ENCODE measurements at regions not wholly inside any gene's neighbourhood (a gene's known extent, or its start where the extent isn't known, plus 50 kb on each side); places are given as distances from the start of the nearest gene placed in this dataset.

- Histone ChIP-seq H3K4ac (ENCODE audit: low read depth, low read length) (no peak overlapping the region), H3K4me2 (ENCODE audit: insufficient read depth, insufficient read length, low read length) (no peak overlapping the region), H2AK5ac (ENCODE audit: insufficient read length, low read length) (no peak overlapping the region), H3K23ac (ENCODE audit: insufficient read length, low read depth, low read length) (no peak overlapping the region), H3K14ac (ENCODE audit: insufficient read depth, low read length) (no peak overlapping the region), H3K9ac (ENCODE audit: extremely low read depth, insufficient read length, low read length) (no peak overlapping the region), H3K23me2 (ENCODE audit: insufficient read length, low read depth, low read length, poor library complexity, severe bottlenecking) (no peaks in the 10 kb centered on the region), H2BK20ac (ENCODE audit: low read depth, low read length, poor library complexity, severe bottlenecking) (no peak overlapping the region), H3K27me3 (ENCODE audit: insufficient read depth, low read length) (no peaks in the 10 kb centered on the region; the same call in 1 of the 2 replicates), H2AFZ (ENCODE audit: low read length) (no peak overlapping the region), H3K79me2 (ENCODE audit: insufficient read depth, low read length) (no peaks in the 10 kb centered on the region), H4K91ac (ENCODE audit: insufficient read length, low read depth, low read length) (no peak overlapping the region), H3K9me3 (ENCODE audit: control insufficient read depth, low read depth, low read length) (no peaks in the 10 kb centered on the region), H4K20me1 (ENCODE audit: control insufficient read depth, insufficient read depth, insufficient read length) (no peaks in the 10 kb centered on the region), H2BK12ac (ENCODE audit: insufficient read length, low read depth, low read length) (no peak overlapping the region), H2BK15ac (ENCODE audit: low read depth, low read length) (no peak overlapping the region), H4K8ac (replicated peaks; ENCODE audit: insufficient read length, low read depth, low read length) (no peak overlapping the region), H4K5ac (ENCODE audit: insufficient read length, low read depth, low read length) (no peak overlapping the region), H3K79me1 (ENCODE audit: insufficient read depth, low read depth, low read length, poor library complexity, severe bottlenecking) (no peaks in the 10 kb centered on the region), H3K56ac (ENCODE audit: insufficient read length, low read depth, low read length) (no peak overlapping the region), H3K27ac (ENCODE audit: insufficient read length, low read depth, low read length) (no peak overlapping the region), H2BK120ac (ENCODE audit: low read depth, low read length, poor library complexity, severe bottlenecking) (no peak overlapping the region), H3T11ph (ENCODE audit: low read length) (no peak overlapping the region), H2BK5ac (ENCODE audit: insufficient read length, low read length) (no peak overlapping the region), H3K4me1 (ENCODE audit: insufficient read depth, low read length) (peaks cover 2% of the 10 kb centered on the region; the same call in 1 of the 2 replicates), H3K18ac (ENCODE audit: insufficient read length, low read depth, low read length) (no peak overlapping the region)
- H3K9me3 Mint-ChIP-seq, result peaks cover 11 to 20% of the 10 kb centered on the region in 2 experiments; a peak in 4 of 5 replicates
- WGBS (ENCODE audit: extremely low coverage, insufficient read length, low lambda C conversion rate), result no CpG with 5 or more reads among the region's 4 CpGs
- H3K36me3 Mint-ChIP-seq (ENCODE audit: insufficient read depth in 1 of 3, low read depth in 3 of 3), result peaks cover 0 to 3% (median 0%) of the 10 kb centered on the region in 3 experiments; a peak in 3 of 7 replicates
- DNase-seq, result no peak
- no peak overlapping the region for H3K4me3 Mint-ChIP-seq
- H3K27me3 Mint-ChIP-seq (ENCODE audit: low read depth), result peaks cover 2% of the 10 kb centered on the region; the same call in 1 of the 2 replicates
- TF ChIP-seq, protein P1, sequence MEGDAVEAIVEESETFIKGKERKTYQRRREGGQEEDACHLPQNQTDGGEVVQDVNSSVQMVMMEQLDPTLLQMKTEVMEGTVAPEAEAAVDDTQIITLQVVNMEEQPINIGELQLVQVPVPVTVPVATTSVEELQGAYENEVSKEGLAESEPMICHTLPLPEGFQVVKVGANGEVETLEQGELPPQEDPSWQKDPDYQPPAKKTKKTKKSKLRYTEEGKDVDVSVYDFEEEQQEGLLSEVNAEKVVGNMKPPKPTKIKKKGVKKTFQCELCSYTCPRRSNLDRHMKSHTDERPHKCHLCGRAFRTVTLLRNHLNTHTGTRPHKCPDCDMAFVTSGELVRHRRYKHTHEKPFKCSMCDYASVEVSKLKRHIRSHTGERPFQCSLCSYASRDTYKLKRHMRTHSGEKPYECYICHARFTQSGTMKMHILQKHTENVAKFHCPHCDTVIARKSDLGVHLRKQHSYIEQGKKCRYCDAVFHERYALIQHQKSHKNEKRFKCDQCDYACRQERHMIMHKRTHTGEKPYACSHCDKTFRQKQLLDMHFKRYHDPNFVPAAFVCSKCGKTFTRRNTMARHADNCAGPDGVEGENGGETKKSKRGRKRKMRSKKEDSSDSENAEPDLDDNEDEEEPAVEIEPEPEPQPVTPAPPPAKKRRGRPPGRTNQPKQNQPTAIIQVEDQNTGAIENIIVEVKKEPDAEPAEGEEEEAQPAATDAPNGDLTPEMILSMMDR (conservative IDR thresholded peaks at IDR 0.05), result no peak
- H3K27ac Mint-ChIP-seq, result no peak overlapping the region
- peaks cover 9 to 12% of the 10 kb centered on the region in 2 experiments for H3K4me1 Mint-ChIP-seq
Measured at GRCh38 chr15:66893294-66893693, 172.1 kb upstream of the SMAD3 start.

Measured in H9 (cell line).